Choroid plexus epithelial cell (primary cell): ENCODE measurements at regions not wholly inside any gene's neighbourhood (a gene's known extent, or its start where the extent isn't known, plus 50 kb on each side); places are given as distances from the start of the nearest gene placed in this dataset.

Experiments used
- DNase-seq: peaks from one replicate; pipeline ENCODE4 v3.0.0-alpha.2; 2010; ENCODE audit warnings: low read depth
- H3K4me3 ChIP-seq: 2 replicates; pipeline ENCODE4 v1.5.1; 2011; ENCODE audit warnings: low read depth, mild to moderate bottlenecking, control low read depth, low read length, moderate library complexity
- CTCF ChIP-seq: conservative IDR thresholded peaks from 2 replicates; pipeline ENCODE4 v1.5.1; 2011; ENCODE audit warnings: low read depth, mild to moderate bottlenecking, control low read depth, inconsistent platforms, low read length, moderate library complexity

GRCh38 chr2:15832030-15832709, 108.2 kb upstream of the MYCN start:
- no peak for DNase-seq
- H3K4me3 ChIP-seq, result no peak overlapping the region
- no peak for TF ChIP-seq CTCF

GRCh38 chr2:15832849-15833680, 107.3 kb upstream of the MYCN start:
- no peak for TF ChIP-seq CTCF
- DNase-seq, result no peak
- H3K4me3 ChIP-seq, result no peak overlapping the region

GRCh38 chr2:15833731-15834130, 106.6 kb upstream of the MYCN start:
- TF ChIP-seq CTCF, result no peak
- no peak for DNase-seq
- H3K4me3 ChIP-seq, result no peak overlapping the region

GRCh38 chr2:15834381-15835031, 105.8 kb upstream of the MYCN start:
- no peak for TF ChIP-seq CTCF
- DNase-seq, result no peak
- no peak overlapping the region for H3K4me3 ChIP-seq

GRCh38 chr2:15835991-15836688, 104.2 kb upstream of the MYCN start:
- H3K4me3 ChIP-seq, result no peak overlapping the region
- no peak for DNase-seq
- no peak for TF ChIP-seq CTCF

GRCh38 chr2:15836689-15837610, 103.4 kb upstream of the MYCN start:
- TF ChIP-seq CTCF, result no peak
- no peak overlapping the region for H3K4me3 ChIP-seq
- DNase-seq, result no peak
